SKM-1 treated with dmso at 0.1 percent for 144 hours (cell line): ENCODE measurements at regions not wholly inside any gene's neighbourhood (a gene's known extent, or its start where the extent isn't known, plus 50 kb on each side); places are given as distances from the start of the nearest gene placed in this dataset.
"Not testable (repeated sequence)": the region's sequence is repeated elsewhere in the genome, so short reads cannot be mapped to it uniquely, and the experiment has no call there.

Source experiments
- DNase-seq: peaks from one replicate; lab custom pipeline; 2025; ENCODE audit not compliant: unreplicated experiment; lab: John Stamatoyannopoulos, UW

DNA sequence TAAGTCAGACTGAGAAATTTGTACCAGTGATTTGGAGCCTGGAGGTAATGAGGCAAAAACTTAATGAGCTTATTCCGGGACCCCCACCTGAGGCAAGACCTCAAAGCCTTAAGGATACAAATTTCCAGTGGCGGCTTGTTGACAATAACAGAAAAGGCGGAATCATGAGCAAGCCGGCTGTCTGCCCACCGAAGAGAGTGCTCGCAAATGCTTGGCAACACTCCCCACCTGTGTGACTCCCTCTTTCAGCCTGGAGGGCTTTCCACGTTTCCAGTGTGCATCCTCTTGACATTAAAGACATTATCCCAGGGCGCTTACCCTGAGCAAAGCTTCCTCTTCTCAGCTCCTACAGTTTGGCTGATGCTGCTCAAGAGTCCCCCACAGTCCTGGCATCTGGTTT lies 830.4 kb upstream of the TPTE start:
- DNase-seq = not testable (repeated sequence)

DNA sequence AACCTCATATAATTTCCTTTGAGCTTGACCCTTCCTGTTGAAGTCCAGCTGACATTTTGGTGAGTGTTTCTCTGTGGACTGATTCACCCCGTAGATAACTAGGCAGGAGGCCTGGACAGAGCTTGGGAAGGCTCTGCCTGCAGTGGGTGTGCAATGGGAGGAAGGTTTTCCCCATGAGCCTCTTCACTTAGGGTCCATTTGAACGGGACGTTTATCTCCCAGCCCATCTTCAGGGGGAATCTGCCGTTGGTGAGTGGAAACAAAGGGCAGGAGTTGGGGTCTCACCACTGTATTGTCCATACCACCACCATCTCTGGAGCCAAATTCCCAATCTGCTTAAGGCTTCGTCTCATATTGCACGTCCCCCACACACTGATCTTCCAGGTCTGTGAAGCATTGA lies 825.6 kb upstream of the TPTE start:
- not testable (repeated sequence) for DNase-seq

DNA sequence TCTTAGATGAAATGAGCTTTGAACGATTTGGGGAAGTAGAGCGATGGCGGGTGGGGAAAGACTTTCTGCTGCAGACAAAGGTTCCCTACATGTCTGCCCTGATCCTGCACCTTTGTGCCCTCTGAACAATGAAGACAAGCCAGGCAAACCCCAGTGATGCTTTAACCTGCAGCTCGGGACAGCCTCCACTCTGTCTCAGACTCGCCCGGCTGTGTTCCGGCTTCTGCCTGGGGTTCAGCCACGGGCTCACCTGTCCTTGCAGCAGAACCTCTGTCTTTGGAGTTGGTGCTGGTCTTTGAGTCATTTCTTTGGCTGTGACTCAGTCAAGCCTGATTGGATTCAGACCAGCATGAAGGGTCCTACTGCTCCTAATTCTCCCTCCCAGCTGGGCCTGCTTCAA lies 823.6 kb upstream of the TPTE start:
- DNase-seq = not testable (repeated sequence)

DNA sequence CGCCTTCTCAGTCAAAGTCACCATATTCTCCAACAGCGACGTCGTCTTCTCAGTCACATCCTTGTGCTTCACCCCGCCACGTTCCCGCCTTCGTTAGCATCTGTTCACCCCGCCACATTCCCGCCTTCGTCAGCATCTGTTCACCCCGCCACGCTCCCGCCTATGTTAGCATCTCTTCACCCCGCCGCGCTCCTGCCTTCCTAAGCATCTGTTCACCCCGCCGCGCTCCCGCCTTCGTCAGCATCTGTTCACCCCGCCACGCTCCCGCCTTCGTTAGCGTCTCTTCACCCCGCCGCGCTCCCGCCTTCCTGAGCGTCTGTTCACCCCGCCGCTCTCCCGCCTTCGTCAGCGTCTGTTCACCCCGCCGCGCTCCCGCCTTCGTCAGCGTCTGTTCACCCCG lies 816.4 kb upstream of the TPTE start:
- not testable (repeated sequence) for DNase-seq

DNA sequence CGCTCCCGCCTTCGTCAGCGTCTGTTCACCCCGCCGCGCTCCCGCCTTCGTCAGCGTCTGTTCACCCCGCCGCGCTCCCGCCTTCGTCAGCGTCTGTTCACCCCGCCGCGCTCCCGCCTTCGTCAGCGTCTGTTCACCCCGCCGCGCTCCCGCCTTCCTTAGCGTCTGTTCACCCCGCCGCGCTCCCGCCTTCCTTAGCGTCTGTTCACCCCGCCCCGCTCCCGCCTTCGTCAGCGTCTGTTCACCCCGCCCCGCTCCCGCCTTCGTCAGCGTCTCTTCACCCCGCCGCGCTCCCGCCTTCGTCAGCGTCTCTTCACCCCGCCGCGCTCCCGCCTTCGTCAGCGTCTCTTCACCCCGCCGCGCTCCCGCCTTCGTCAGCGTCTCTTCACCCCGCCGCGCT lies 815.9 kb upstream of the TPTE start:
- DNase-seq = not testable (repeated sequence)

DNA sequence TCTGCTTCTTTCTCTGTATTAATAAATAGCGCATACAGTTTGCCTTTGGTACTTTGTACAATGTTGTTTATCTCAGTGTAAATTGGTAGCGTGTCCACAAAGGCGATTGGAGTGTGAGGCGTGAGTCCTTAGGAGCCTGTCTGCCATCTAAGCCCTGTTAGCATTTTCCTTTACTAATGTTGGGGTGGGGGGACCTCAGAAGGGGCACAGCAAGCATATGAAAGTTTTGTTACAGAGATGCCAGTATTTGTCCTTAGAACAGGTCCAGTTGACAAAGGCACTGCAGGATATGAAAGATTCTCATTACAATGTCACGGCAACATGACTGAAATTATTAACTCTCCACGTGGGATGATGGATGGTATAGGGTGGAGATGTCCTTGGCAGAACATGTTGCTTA lies 796.8 kb upstream of the TPTE start:
- not testable (repeated sequence) for DNase-seq

DNA sequence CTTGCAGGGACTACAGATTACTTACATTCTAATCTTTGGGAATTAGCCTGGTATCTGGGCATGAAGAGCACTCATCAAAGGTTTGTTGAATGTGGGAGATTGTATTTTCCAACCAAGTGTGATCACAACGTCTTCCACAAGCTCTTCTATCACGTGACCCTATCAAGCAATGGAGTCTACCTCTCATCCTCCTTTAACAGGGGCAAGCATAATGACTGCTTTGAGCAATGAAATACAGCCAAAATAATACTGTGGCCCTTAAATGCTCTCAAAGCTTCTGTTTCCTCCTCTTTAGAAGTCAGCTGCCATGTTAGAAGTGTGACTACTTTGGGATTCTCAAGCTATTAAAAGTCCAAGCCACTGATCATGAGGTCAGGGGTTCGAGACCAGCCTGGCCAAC lies 794.2 kb upstream of the TPTE start:
- not testable (repeated sequence) for DNase-seq

DNA sequence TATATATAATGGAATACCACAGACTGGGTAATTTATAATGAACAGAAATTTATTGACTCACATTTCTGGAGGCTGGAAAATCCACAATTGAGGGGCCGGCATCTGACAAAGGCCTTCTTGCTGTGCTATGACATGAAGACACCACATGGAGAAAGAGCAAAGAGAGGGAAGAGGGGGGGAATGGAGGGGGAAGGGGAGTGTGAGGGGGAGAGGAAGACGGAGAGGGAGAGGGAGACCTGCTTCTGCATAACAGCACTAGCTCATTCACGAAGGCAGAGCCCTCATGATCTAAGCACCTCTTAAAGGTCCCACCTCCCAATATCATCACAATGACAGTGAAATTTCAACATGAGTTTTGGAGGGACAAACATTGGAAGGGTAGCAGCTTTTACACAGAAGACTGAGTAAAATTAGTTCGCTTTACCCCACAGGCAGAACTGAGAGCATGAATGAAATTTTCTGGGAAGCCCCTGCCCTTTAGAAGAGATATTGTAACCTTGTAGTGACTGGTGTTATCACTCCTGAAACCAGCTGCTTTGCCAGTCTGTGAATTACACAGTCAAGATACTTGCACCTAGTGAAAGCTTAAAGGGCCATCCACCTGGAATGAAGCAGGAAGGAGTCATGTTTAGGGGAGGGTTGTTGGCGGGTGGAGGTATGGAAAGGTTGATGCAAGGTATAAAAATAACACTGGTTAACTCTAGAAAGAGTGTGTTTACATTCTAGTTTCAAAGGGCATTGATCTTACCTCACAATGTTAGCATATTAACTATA lies 793.0 kb upstream of the TPTE start:
- DNase-seq = not testable (repeated sequence)

DNA sequence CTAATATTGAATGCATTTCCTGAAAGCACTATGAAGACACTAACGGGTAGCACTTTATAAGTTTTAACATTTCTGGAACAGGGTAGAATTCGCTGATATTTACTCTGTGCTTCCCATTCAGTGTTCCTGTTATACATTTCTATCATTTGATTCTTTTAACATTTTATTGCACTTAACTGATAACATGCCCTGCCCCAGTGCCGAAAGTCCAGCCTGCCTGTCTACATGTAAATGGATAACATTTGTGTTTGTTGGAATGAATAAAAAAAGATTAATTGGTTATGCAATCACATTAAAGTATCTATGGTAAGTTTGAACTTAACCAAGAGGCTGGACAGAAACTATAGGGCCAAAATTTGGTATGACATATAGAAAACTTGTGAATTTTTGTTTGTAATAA lies 790.5 kb upstream of the TPTE start:
- DNase-seq = no peak

DNA sequence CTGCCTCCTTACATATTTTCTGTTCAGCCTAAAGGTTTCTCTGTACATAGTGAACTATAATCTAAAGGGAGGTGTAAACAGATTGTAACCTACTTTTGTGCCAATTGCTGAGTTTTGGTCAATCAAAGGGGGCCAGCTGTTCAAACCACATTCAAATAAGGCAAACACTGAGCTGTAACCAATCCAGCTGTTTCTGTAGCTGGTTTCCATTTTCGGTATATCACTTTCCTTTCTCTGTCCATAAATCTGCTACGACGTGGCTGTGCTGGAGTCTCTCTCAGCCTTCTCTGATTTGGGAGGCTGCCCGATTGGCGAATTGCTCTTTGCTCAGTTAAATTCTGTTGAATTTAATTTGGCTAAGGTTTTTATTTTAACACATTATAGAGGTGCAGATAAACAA lies 790.1 kb upstream of the TPTE start:
- not testable (repeated sequence) for DNase-seq

DNA sequence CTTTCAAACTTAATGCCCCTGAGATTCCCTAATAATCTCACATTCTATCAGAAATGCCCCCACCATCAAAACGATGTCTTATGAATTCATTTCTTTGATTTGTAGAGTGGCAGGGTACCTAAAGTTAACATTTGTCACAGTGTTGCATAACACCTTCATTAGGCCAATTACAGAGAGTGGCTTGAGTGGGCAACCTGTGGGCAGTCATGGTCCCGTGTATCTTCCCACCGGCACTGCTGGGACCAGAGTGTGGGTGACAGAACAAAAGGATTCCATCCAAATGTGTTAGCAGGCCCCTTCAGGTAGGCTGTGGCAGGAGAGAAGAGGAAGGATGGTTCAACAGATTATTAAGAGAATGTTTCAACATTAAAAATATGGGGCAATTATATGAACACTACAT lies 788.8 kb upstream of the TPTE start:
- not testable (repeated sequence) for DNase-seq

DNA sequence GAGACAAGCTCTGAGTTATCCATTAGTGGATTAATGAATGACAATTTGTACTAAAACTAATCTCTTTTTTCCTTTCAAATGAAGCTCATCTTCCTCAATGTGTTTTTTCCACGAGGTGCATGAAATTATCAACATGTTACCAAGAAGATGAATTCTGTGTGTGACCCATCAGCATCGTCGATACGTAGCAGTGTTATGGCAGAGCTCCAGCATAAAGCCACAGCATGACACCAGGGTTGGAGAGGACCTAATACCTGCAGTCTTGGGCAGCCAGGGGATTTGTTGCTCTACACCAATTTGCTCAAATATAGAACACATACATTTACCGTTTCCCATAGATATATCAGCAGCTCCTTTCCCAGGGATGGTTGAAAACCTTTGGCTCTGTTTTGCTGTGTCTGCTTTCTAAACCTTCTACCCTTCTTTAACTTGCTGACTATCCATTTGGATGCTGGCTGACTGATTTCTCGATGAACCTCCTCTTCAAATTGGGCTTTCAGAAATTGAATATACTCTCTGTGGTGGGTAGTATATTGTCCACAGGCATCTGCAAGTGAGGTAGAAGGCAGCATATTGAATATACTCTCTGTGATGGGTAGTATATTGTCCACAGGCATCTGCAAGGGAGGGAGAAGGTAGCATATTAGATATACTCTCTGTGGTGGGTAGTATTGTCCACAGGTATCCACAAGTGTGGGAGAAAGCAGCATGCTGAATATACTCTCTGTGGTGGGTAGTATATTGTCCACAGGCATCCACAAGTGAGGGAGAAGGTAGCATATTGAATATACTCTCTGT lies 787.4 kb upstream of the TPTE start:
- not testable (repeated sequence) for DNase-seq

DNA sequence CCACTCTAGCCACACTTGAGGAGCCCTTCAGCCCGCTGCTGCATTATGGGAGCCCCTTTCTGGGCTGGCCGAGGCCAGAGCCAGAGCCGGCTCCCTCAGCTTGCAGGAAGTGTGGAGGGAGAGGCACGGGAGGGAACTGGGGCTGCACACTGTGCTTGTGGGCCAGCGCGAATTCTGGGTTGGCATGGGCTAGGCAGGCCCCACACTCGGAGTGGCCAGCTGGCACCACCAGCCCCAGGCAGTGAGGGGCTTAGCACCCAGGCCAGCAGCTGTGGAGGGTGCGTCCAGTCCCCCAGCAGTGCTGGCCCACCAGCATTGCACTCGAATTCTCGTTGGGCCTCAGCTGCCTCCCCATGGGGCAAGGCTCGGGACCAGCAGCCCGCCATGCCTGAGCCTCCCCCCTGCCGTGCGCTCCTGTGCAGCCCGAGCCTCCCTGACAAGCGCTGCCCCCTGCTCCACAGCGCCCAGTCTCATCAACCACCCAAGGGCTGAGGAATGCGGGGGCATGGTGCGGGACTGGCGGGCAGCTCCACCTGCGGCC lies 785.9 kb upstream of the TPTE start:
- no peak for DNase-seq

DNA sequence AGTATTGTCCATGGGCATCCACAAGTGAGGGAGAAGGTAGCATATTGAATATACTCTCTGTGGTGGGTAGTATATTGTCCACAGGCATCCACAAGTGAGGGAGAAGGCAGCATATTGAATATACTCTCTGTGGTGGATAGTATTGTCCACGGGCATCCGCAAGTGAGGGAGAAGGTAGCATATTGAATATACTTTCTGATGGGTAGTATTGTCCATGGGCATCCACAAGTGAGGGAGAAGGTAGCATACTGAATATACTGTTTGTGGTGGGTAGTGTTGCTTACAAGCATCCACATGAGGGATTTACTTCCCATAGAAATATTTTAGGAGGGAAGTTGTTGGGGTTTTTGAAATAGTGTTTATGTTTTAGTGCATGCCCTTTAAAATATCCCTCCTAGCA lies 784.1 kb upstream of the TPTE start:
- DNase-seq = not testable (repeated sequence)

DNA sequence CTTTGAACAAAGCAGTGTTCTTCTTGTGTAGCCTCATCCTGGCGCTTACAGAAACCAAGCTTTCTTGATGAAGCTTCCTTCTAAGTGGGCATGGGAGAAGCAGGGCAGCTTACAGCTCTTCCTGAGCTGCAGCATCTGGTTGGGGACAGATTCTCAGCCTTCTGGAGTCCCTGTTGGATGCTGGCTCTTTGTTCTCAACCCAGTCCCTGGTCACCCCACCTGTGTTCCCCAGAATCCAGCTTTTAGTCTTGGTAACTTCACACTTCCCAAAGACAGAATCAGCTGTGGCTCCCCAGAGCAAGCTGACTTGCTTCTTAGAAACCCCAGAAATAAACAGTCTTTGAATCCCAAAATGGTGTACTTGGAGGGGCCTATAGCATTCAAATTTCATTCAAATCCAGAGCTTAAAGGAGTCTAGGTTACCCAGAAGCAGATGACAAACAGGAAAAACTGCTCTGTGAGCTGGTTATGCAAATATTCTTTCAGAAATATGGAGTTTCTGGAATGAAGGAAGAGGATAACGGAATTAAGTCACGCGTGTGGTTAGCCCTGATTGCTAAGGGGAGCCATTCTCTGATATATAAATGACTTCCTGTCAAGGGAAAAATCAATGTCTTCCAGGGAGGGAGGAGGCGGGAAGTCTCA lies 783.4 kb upstream of the TPTE start:
- DNase-seq = not testable (repeated sequence)

DNA sequence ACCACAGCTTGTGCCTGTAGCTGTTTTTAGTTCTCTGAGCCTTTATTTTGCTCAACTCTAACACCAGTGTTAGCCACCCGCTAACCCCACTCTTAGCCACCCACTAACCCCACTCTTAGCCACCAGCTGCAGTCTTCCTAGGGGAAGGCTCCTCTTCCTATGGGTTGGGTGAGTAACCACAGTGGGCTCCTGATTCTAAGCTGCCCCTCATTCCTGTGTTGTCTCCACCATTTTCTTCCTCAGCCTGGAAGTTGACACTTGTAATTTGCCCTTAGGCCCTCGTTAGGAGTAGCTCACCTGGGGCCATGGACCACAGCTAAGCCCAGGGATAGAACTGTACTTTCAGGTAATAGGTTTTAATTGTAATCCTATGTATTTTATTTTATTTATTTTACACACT lies 782.9 kb upstream of the TPTE start:
- DNase-seq = no peak

DNA sequence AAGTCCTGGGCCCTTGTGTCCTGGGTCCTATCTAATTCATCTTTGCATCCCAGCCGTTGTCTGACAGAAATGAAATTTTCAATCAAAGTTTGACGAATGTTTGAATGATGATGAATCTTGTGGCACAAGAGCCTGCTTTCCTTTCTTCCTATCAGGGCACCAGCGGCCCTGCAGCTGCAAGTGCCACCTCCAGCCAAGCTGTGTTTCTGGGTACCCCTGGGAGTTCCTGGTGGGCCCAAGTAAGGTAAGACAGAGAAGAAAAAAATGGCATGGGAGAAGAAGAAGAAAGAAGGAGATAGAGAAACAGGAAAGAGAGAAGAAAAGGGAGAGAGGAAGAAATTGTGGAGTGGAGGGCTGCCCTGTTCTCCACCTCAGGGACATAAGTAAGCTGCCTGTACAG lies 782.1 kb upstream of the TPTE start:
- DNase-seq = no peak

DNA sequence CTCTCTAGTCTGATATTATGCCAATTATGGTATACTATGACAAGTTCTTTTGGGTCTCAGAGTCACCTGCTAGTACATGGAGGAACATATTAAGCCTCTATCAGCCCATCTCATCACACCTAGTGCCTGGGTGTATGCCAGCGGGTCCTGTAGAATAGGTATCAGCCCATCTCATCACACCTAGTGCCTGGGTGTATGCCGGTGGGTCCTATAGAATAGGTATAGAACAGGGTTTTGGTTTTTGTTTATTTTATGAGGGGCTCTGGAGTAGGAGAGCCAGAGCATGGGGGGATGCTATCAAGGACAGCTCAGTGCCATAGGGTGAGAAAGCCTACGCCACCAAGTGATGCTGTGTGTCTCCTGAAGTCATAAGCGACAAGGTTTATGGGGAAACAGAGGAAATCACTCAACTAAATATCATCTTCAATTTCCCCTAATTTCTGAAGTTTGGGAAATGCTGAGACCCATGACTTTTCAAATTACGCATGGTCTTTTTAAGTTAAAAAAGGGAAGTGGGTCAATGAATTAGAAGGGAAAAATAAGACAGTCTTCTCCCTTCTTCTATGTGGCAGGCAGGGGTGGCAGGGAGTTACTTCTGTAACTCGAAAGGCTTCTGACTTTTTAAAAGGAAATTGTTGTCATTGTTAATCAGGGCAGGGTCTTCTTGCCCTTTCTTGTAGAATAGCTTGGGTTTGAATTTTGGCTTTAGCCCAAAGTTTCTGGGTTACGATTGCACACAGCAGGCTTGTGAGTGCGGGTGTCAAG lies 781.0 kb upstream of the TPTE start:
- DNase-seq = not testable (repeated sequence)

DNA sequence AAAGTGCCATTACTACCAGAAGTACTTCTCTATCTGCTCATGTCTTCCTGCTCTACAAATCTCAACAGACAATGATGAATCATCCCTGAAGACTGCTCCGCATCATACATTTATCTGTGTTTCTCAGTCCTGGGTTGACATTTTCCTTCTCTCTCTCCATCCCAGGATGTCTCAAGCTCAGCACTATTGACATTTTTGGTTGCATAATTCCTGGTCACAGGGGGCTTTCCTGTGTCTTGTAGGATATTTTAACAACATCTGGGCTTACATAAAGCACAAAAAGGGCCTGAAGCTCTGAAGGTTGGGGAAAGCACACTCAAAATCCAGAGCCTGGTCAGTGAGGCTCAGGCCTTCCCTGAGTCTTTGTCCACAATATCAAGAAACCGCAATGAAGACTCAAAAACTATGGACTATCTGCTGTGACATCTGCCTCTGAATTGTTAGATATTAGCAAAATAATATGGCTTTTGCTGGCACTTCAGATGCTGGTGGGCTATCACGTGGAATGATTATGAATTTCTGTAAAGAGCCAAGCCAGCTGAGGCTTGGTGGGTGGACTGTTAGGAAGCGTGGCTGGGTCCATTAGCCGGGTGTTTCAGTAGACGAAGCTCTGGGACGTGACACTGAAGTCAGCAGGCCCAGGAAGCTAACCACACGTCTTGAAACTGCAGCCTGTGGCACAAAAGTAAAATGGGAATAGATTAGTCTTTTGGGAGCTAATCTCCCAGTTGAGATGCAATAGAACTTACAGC lies 780.2 kb upstream of the TPTE start:
- DNase-seq = not testable (repeated sequence)

DNA sequence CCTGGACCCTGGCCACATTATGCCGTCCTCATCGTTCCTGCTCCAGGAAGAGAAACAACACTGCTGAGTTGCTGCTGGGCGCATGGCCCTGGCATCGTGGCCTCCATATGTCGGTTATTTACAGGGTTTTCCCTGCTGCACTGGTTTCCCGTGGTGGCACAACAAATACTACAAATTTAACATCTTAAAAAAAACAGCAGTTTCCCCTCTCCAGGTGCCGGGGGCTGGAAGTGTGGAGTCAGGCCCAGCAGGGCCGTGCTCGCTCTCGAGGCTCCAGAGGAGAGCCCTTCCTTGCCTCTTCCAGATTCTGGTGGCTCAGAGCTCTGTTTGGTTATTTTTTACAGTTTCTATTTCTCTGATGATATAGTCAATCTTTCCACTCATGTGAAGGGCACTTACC lies 777.8 kb upstream of the TPTE start:
- DNase-seq = not testable (repeated sequence)
